Uterus (tissue), 2 donors: ENCODE measurements at regions not wholly inside any gene's neighbourhood (a gene's known extent, or its start where the extent isn't known, plus 50 kb on each side); places are given as distances from the start of the nearest gene placed in this dataset.

Source experiments
- CTCF ChIP-seq, 4 experiments: fragments of 200-600 bp in 2 of 4; fragments of 450-650 bp in 2 of 4; sonication (generic) in 2 of 4; IDR thresholded peaks; one replicate each; pipeline ENCODE4 v1.5.1; 2016 to 2019; ENCODE audit warnings: antibody characterized with exemption in 4 of 4, mild to moderate bottlenecking in 2 of 4, moderate library complexity in 1 of 4
- POLR2A ChIP-seq, 2 donors: fragments of 450-650 bp; IDR thresholded peaks; one replicate each; pipeline ENCODE4 v1.6.1; 2016; ENCODE audit warnings: antibody characterized with exemption in 2 of 2, mild to moderate bottlenecking in 1 of 2, moderate library complexity in 1 of 2

DNA sequence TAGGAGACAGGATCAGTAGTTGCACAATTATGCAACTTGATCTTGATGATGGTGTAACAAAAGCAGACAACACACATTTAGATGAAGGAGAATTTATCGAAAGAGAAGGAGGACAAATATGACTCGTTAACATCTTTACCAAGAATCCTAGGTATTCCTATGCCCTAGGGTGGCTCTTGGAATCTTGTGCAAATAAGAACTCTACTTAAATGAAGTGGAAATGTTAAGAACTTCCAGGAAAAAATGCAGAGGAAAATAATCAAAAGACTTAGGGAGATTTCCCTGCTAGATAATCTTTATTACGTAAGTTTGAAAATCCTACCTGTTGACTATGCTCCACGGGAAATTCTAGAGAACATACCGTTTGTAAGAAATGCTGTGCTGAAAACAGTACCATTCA is 485.4 kb downstream of the POM121L12 start:
- TF ChIP-seq CTCF (IDR thresholded peaks at IDR 0.05) (no peak), POLR2A (IDR thresholded peaks at IDR 0.05) (no peak)
